ENCODE measurements at regions not wholly inside any gene's neighbourhood (a gene's known extent, or its start where the extent isn't known, plus 50 kb on each side); places are given as distances from the start of the nearest gene placed in this dataset.

- Mint-ChIP-seq H3K4me3 (ENCODE audit: unreplicated experiment) (no peak overlapping the region), H3K4me1 (ENCODE audit: unreplicated experiment) (no peaks in the 10 kb centered on the region), H3K9me3 (ENCODE audit: unreplicated experiment) (peaks cover 18% of the 10 kb centered on the region), H3K27ac (ENCODE audit: unreplicated experiment) (no peak overlapping the region), H3K27me3 (ENCODE audit: unreplicated experiment) (no peaks in the 10 kb centered on the region), H3K36me3 (ENCODE audit: unreplicated experiment) (no peaks in the 10 kb centered on the region)
- TF ChIP-seq, protein P1, sequence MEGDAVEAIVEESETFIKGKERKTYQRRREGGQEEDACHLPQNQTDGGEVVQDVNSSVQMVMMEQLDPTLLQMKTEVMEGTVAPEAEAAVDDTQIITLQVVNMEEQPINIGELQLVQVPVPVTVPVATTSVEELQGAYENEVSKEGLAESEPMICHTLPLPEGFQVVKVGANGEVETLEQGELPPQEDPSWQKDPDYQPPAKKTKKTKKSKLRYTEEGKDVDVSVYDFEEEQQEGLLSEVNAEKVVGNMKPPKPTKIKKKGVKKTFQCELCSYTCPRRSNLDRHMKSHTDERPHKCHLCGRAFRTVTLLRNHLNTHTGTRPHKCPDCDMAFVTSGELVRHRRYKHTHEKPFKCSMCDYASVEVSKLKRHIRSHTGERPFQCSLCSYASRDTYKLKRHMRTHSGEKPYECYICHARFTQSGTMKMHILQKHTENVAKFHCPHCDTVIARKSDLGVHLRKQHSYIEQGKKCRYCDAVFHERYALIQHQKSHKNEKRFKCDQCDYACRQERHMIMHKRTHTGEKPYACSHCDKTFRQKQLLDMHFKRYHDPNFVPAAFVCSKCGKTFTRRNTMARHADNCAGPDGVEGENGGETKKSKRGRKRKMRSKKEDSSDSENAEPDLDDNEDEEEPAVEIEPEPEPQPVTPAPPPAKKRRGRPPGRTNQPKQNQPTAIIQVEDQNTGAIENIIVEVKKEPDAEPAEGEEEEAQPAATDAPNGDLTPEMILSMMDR (IDR thresholded peaks at IDR 0.05) = no peak
- DNase-seq (ENCODE audit: extremely low spot score, unreplicated experiment) = no peak
Measured at GRCh38 chr9:84538879-84539278, 130.7 kb upstream of the NTRK2 start.

DNA sequence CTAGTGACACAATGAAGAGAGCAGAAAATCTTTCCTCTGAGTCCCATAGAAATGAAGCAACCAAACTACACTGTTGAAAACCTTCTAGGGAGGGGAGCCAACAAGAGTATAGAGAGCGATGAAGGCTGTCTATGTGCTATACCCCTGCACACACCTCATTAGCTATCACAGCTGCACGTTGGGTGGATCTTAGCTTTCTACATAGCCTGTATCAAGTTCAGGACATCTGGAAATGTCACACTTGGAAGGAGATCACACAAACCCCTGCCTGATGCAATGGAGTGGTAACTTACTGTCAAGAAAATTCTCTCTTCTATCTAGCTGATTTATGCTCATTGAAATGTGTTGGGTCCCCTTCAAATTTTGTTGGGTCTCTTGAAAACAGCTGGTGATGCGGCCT, 127.0 kb upstream of the NTRK2 start:
- Mint-ChIP-seq H3K27me3 (ENCODE audit: unreplicated experiment) (peaks cover 6% of the 10 kb centered on the region), H3K4me3 (ENCODE audit: unreplicated experiment) (no peak overlapping the region), H3K27ac (ENCODE audit: unreplicated experiment) (no peak overlapping the region), H3K4me1 (ENCODE audit: unreplicated experiment) (no peaks in the 10 kb centered on the region), H3K36me3 (ENCODE audit: unreplicated experiment) (no peaks in the 10 kb centered on the region), H3K9me3 (ENCODE audit: unreplicated experiment) (peaks cover 8% of the 10 kb centered on the region)
- TF ChIP-seq, protein P1 (IDR thresholded peaks at IDR 0.05) = no peak
- no peak for DNase-seq (ENCODE audit: extremely low spot score, unreplicated experiment)

DNA sequence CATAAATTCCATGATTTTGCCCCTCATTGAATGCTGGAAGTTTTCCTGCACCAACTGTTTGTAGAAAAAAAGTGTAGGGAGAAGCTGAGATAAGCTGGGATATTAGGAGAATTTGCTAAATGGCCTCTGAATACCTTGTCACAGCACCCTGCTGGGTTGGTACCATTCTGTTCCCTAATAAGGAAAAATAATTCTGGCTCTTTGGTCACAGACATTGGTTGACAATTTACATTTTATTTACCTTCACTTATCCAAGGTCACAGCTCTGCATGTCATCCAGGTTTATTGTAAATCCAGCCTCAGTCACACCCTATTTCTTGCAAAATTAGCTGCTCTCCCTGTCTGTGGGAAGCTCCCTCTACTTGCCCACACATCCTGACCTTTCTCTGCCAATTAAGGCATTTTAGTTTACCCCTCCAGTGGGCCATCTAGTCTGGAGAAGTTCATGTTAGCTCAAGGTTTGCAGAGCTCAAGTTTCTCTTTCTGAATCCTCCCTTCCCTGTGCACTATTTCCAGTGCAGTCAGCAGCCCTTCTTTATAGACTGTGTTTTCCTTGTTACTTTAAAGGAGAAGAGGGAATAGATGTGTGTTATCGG, 115.4 kb upstream of the NTRK2 start:
- Mint-ChIP-seq H3K9me3 (ENCODE audit: unreplicated experiment) (peaks cover 4% of the 10 kb centered on the region), H3K36me3 (ENCODE audit: unreplicated experiment) (no peaks in the 10 kb centered on the region), H3K4me3 (ENCODE audit: unreplicated experiment) (no peak overlapping the region), H3K27ac (ENCODE audit: unreplicated experiment) (no peak overlapping the region), H3K4me1 (ENCODE audit: unreplicated experiment) (no peaks in the 10 kb centered on the region), H3K27me3 (ENCODE audit: unreplicated experiment) (peaks cover 24% of the 10 kb centered on the region)
- DNase-seq (ENCODE audit: extremely low spot score, unreplicated experiment) = no peak
- TF ChIP-seq, protein P1 (IDR thresholded peaks at IDR 0.05) = no peak

GRCh38 chr9:84556556-84556955, 113.0 kb upstream of the NTRK2 start:
- Mint-ChIP-seq H3K27me3 (ENCODE audit: unreplicated experiment) (peaks cover 19% of the 10 kb centered on the region), H3K9me3 (ENCODE audit: unreplicated experiment) (peaks cover 4% of the 10 kb centered on the region), H3K4me1 (ENCODE audit: unreplicated experiment) (no peaks in the 10 kb centered on the region), H3K4me3 (ENCODE audit: unreplicated experiment) (no peak overlapping the region), H3K27ac (ENCODE audit: unreplicated experiment) (no peak overlapping the region), H3K36me3 (ENCODE audit: unreplicated experiment) (no peaks in the 10 kb centered on the region)
- TF ChIP-seq, protein P1 (IDR thresholded peaks at IDR 0.05) = no peak
- DNase-seq (ENCODE audit: extremely low spot score, unreplicated experiment) = no peak

DNA sequence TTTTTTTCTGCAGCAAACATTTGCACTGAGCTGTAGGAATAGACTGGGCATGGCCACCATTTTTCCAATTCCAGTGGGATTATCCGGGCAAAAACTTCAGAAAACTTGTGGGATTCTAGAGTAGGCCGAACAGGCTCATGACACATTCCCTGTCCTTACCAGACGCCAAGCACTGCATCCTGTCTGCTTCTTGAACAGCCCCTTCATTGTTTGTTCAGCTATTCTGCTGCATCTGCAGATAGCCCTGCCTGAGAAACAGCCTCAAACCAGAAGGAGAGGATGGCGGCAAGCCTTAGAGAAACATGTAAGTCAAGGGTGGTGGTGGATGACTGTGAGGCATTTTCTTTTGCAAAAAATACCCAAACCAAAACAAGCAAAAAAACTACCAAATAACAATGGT, 111.8 kb upstream of the NTRK2 start:
- Mint-ChIP-seq H3K4me3 (ENCODE audit: unreplicated experiment) (no peak overlapping the region), H3K27ac (ENCODE audit: unreplicated experiment) (no peak overlapping the region), H3K4me1 (ENCODE audit: unreplicated experiment) (no peaks in the 10 kb centered on the region), H3K9me3 (ENCODE audit: unreplicated experiment) (no peaks in the 10 kb centered on the region), H3K36me3 (ENCODE audit: unreplicated experiment) (no peaks in the 10 kb centered on the region), H3K27me3 (ENCODE audit: unreplicated experiment) (peaks cover 9% of the 10 kb centered on the region)
- TF ChIP-seq, protein P1 (IDR thresholded peaks at IDR 0.05) = no peak
- DNase-seq (ENCODE audit: extremely low spot score, unreplicated experiment) = no peak
